ENCODE measurements at regions not wholly inside any gene's neighbourhood (a gene's known extent, or its start where the extent isn't known, plus 50 kb on each side); places are given as distances from the start of the nearest gene placed in this dataset.

DNA sequence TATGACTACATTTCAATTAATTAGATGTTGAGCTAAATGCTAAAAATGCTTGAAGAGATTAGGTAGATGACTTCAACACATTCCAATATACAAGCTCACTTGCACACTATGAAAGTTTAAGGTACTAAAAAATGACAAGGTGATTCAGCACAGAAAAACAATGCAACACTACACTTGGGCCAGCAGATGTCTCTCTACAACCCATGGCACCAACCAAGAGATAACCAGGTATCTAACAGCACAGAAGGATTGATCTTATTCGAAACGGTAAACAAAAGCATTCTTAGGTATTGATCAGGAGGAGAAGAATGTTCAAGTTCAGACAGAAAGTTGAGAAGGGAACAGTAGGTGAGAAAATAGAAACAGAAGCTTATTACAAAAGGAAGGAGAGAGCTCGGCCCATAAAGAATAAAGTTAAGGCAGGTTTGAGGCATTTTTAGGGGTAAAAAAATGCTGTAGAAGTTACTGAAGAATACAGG is 248.2 kb upstream of the KLF14 start:
- no peak for TF ChIP-seq POLR2A (IDR thresholded peaks at IDR 0.05)
- TF ChIP-seq, protein P1, sequence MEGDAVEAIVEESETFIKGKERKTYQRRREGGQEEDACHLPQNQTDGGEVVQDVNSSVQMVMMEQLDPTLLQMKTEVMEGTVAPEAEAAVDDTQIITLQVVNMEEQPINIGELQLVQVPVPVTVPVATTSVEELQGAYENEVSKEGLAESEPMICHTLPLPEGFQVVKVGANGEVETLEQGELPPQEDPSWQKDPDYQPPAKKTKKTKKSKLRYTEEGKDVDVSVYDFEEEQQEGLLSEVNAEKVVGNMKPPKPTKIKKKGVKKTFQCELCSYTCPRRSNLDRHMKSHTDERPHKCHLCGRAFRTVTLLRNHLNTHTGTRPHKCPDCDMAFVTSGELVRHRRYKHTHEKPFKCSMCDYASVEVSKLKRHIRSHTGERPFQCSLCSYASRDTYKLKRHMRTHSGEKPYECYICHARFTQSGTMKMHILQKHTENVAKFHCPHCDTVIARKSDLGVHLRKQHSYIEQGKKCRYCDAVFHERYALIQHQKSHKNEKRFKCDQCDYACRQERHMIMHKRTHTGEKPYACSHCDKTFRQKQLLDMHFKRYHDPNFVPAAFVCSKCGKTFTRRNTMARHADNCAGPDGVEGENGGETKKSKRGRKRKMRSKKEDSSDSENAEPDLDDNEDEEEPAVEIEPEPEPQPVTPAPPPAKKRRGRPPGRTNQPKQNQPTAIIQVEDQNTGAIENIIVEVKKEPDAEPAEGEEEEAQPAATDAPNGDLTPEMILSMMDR (IDR thresholded peaks at IDR 0.05 in 4 of 5, conservative IDR thresholded peaks at IDR 0.05 in 1 of 5), result peak in 4 of 5 experiments; percentile 28 to 56 (median 34)
- in situ Hi-C loops (cut with MboI; ENCODE audit: low sequenced_read_pairs in 4 of 4) (no loop called here), intact Hi-C loops (cut with DNase I; ENCODE audit: low total_unique reads) (loop anchor here (5.0 kb wide), 1 partner anchor 50 kb away; no protein-coding TSS in a partner anchor)
- Histone ChIP-seq H3K4me3 (no peak overlapping the region), H3K36me3 (peaks cover 0 to 39% of the 10 kb centered on the region in 2 donors), H3K27me3 (no peaks in the 10 kb centered on the region), H3K9me3 (no peaks in the 10 kb centered on the region), H3K27ac (peak overlapping the region; percentile 4 to 47 (median 34)), H3K4me1 (peaks cover 48 to 50% of the 10 kb centered on the region in 2 donors)
- ATAC-seq (peak in 1 of 2 donors; percentile 50), DNase-seq (no peak)

DNA sequence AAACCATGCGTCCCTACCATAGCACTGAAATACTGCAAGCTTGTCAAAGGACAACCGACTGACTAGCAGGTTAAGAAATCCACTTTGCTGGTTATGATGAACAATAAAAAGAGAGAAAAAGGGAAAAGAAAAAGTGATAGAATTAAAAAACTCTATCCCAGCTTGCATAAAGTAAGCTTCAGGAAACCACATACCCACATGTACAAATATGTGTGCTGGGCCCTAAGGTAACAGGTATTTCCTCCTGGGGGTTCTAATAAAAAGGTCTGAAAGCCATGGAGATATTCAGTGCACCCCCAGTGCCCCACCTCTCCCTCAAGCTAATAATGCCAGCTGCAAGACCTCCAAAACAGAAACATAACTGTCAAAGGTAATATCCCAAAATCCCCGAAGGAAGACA is 248.6 kb upstream of the KLF14 start:
- in situ Hi-C loops (cut with MboI; ENCODE audit: low sequenced_read_pairs in 4 of 4), result no loop called here
- Histone ChIP-seq H3K36me3 (peaks cover 0 to 37% of the 10 kb centered on the region in 2 donors), H3K4me3 (no peak overlapping the region), H3K4me1 (peaks cover 52 to 54% of the 10 kb centered on the region in 2 donors), H3K9me3 (no peaks in the 10 kb centered on the region), H3K27ac (peak overlapping the region; percentile 4 to 47 (median 34)), H3K27me3 (no peaks in the 10 kb centered on the region)
- no peak for DNase-seq
- intact Hi-C loops (cut with DNase I; ENCODE audit: low total_unique reads), result loop anchor here (5.0 kb wide), 1 partner anchor 50 kb away; no protein-coding TSS in a partner anchor
- TF ChIP-seq POLR2A (IDR thresholded peaks at IDR 0.05), result no peak
- TF ChIP-seq, protein P1 (IDR thresholded peaks at IDR 0.05 in 4 of 5, conservative IDR thresholded peaks at IDR 0.05 in 1 of 5), result no peak
- ATAC-seq, result no peak

DNA sequence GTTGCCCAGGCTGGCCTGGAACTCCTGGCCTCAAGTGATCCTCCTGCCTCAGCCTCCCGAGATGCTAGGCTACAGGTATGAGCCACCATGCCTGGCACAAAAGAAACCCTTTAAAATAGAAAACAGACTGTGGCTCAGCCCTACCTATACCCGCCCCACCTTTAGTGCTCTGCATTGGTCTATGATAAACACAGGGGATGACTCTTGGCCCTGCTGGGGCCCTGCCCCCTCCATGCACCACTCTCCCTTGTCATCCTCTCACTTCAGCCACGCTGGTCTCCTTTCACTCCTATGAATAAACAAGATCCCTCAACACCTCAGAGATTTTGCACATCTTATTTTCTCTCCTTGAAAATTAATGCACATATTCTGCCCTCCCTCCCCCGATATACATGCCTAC is 251.4 kb upstream of the KLF14 start:
- intact Hi-C loops (cut with DNase I; ENCODE audit: low total_unique reads), result no loop called here
- no peak for TF ChIP-seq POLR2A (IDR thresholded peaks at IDR 0.05)
- TF ChIP-seq, protein P1 (IDR thresholded peaks at IDR 0.05 in 4 of 5, conservative IDR thresholded peaks at IDR 0.05 in 1 of 5), result no peak
- in situ Hi-C loops (cut with MboI; ENCODE audit: low sequenced_read_pairs in 4 of 4), result no loop called here
- no peak for ATAC-seq
- H3K27ac ChIP-seq, result peak overlapping the region in 3 of 4 donors; percentile 7 to 55 (median 7)
- no peak for DNase-seq
- no peaks in the 10 kb centered on the region for H3K27me3 ChIP-seq
- no peaks in the 10 kb centered on the region for H3K9me3 ChIP-seq
- peaks cover 66 to 67% of the 10 kb centered on the region in 2 donors for H3K4me1 ChIP-seq
- peaks cover 0 to 28% of the 10 kb centered on the region in 2 donors for H3K36me3 ChIP-seq
- H3K4me3 ChIP-seq, result no peak overlapping the region

DNA sequence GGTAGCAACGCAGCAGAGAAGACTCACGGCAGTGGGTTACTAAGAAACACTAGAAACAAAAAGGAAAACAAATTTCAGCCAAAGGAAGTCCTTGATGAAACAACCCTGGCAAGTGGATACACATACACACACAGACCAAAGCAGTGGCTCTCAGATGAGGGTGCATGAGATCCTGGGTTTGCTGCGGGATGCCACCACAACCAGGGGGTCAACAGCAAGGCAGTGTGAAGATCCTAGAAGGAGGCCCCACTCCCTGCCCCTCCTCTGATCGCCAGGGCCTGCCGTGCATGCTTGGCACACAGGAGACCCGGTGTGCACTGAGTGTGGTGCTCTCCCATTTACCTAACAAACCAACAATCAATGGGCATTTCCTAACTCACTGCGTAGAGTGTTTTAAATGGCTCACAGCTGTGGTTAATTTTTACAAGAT is 252.3 kb upstream of the KLF14 start:
- Histone ChIP-seq H3K4me3 (no peak overlapping the region), H3K4me1 (peaks cover 71 to 76% of the 10 kb centered on the region in 2 donors), H3K36me3 (peaks cover 0 to 29% of the 10 kb centered on the region in 2 donors), H3K9me3 (no peaks in the 10 kb centered on the region), H3K27me3 (no peaks in the 10 kb centered on the region), H3K27ac (peak overlapping the region in 3 of 4 donors; percentile 7 to 55 (median 25))
- TF ChIP-seq, protein P1 (IDR thresholded peaks at IDR 0.05 in 4 of 5, conservative IDR thresholded peaks at IDR 0.05 in 1 of 5), result no peak
- no peak for TF ChIP-seq POLR2A (IDR thresholded peaks at IDR 0.05)
- intact Hi-C loops (cut with DNase I; ENCODE audit: low total_unique reads), result no loop called here
- in situ Hi-C loops (cut with MboI; ENCODE audit: low sequenced_read_pairs in 4 of 4), result no loop called here
- ATAC-seq (no peak), DNase-seq (no peak)

Data from gastrocnemius medialis (tissue), 4 donors.